ENCODE measurements at regions not wholly inside any gene's neighbourhood (a gene's known extent, or its start where the extent isn't known, plus 50 kb on each side); places are given as distances from the start of the nearest gene placed in this dataset.

GRCh38 chr7:67698354-67698753 is 701.7 kb downstream of the TYW1 start:
- peaks cover 0 to 8% (median 0%) of the 10 kb centered on the region in 3 donors for H3K27me3 ChIP-seq
- H3K4me1 ChIP-seq, result no peaks in the 10 kb centered on the region
- DNase-seq, result no peak
- intact Hi-C loops (cut with DNase I), result no loop called here
- peaks cover 0 to 5% (median 0%) of the 10 kb centered on the region in 4 donors for H3K9me3 ChIP-seq
- TF ChIP-seq POLR2A (IDR thresholded peaks at IDR 0.05), result no peak
- TF ChIP-seq POLR2AphosphoS5 (IDR thresholded peaks at IDR 0.05), result no peak
- TF ChIP-seq CTCF (IDR thresholded peaks at IDR 0.05), result no peak
- no peak for TF ChIP-seq EP300 (IDR thresholded peaks at IDR 0.05)
- no peak overlapping the region for H3K4me3 ChIP-seq
- no peaks in the 10 kb centered on the region for H3K36me3 ChIP-seq
- no peak overlapping the region for H3K27ac ChIP-seq
- 39 to 70% methylated on average over 6 of the region's 6 CpGs for WGBS, 2 donors

- 21 to 56% methylated on average over 2 of the region's 2 CpGs for WGBS, 2 donors
- intact Hi-C loops (cut with DNase I), result no loop called here
- H3K4me1 ChIP-seq, result no peaks in the 10 kb centered on the region
- no peak overlapping the region for H3K4me3 ChIP-seq
- H3K9me3 ChIP-seq, result peaks cover 0 to 7% (median 0%) of the 10 kb centered on the region in 4 donors
- no peaks in the 10 kb centered on the region for H3K27me3 ChIP-seq
- H3K27ac ChIP-seq, result no peak overlapping the region
- no peak for DNase-seq
- TF ChIP-seq POLR2A (IDR thresholded peaks at IDR 0.05) (no peak), EP300 (IDR thresholded peaks at IDR 0.05) (no peak), POLR2AphosphoS5 (IDR thresholded peaks at IDR 0.05) (no peak), CTCF (IDR thresholded peaks at IDR 0.05) (no peak)
- H3K36me3 ChIP-seq, result no peaks in the 10 kb centered on the region
These were observed 709.2 kb downstream of the TYW1 start for GRCh38 chr7:67705850-67706249.

GRCh38 chr7:67711706-67712105 is 715.1 kb downstream of the TYW1 start:
- WGBS, 2 donors, result 75 to 81% methylated on average over 6 of the region's 6 CpGs
- no peak overlapping the region for H3K4me3 ChIP-seq
- no peaks in the 10 kb centered on the region for H3K4me1 ChIP-seq
- intact Hi-C loops (cut with DNase I), result no loop called here
- H3K9me3 ChIP-seq, result peaks cover 0 to 7% (median 0%) of the 10 kb centered on the region in 4 donors
- no peaks in the 10 kb centered on the region for H3K27me3 ChIP-seq
- no peak for DNase-seq
- no peak overlapping the region for H3K27ac ChIP-seq
- H3K36me3 ChIP-seq, result no peaks in the 10 kb centered on the region
- no peak for TF ChIP-seq POLR2A (IDR thresholded peaks at IDR 0.05)

- intact Hi-C loops (cut with DNase I), result no loop called here
These were observed 716.9 kb downstream of the TYW1 start for GRCh38 chr7:67713451-67714056.

GRCh38 chr7:67716729-67717128 is 720.1 kb downstream of the TYW1 start:
- Histone ChIP-seq H3K4me1 (no peaks in the 10 kb centered on the region), H3K27me3 (no peaks in the 10 kb centered on the region), H3K27ac (no peak overlapping the region), H3K4me3 (no peak overlapping the region), H3K9me3 (peaks cover 0 to 3% (median 0%) of the 10 kb centered on the region in 4 donors), H3K36me3 (no peaks in the 10 kb centered on the region)
- intact Hi-C loops (cut with DNase I), result no loop called here
- DNase-seq, result no peak
- no peak for TF ChIP-seq POLR2A (IDR thresholded peaks at IDR 0.05)
- no peak for TF ChIP-seq CTCF (IDR thresholded peaks at IDR 0.05)
- no peak for TF ChIP-seq EP300 (IDR thresholded peaks at IDR 0.05)
- no peak for TF ChIP-seq POLR2AphosphoS5 (IDR thresholded peaks at IDR 0.05)
- WGBS, 2 donors, result 52 to 69% methylated on average over 2 of the region's 2 CpGs

More at GRCh38 chr7:67713451-67714056, 716.9 kb downstream of the TYW1 start:
- TF ChIP-seq POLR2AphosphoS5 (IDR thresholded peaks at IDR 0.05) (no peak), CTCF (IDR thresholded peaks at IDR 0.05) (no peak), EP300 (IDR thresholded peaks at IDR 0.05) (no peak), POLR2A (IDR thresholded peaks at IDR 0.05) (no peak)
- H3K27me3 ChIP-seq, result no peaks in the 10 kb centered on the region
- no peak overlapping the region for H3K27ac ChIP-seq
- no peak overlapping the region for H3K4me3 ChIP-seq
- no peaks in the 10 kb centered on the region for H3K4me1 ChIP-seq
- WGBS, 2 donors, result 75 to 83% methylated on average over 13 of the region's 13 CpGs
- peaks cover 0 to 7% (median 0%) of the 10 kb centered on the region in 4 donors for H3K9me3 ChIP-seq
- H3K36me3 ChIP-seq, result no peaks in the 10 kb centered on the region
- no peak for DNase-seq
